Testis (tissue), 2 donors: ENCODE measurements at regions not wholly inside any gene's neighbourhood (a gene's known extent, or its start where the extent isn't known, plus 50 kb on each side); places are given as distances from the start of the nearest gene placed in this dataset.

Source experiments
- POLR2A ChIP-seq: fragments of 450-650 bp; IDR thresholded peaks from one replicate; pipeline ENCODE4 v1.6.1; 2017; ENCODE audit warnings: antibody characterized with exemption, mild to moderate bottlenecking, moderate library complexity
- TF ChIP-seq, protein P1 (sequence below), 3 experiments: fragments of 450-650 bp in 2 of 3; fragments of 200-600 bp in 1 of 3; sonication (generic) in 1 of 3; IDR thresholded peaks; one replicate each; pipeline ENCODE4 v1.5.1; 2016 to 2019; ENCODE audit warnings: antibody characterized with exemption in 3 of 3, mild to moderate bottlenecking in 2 of 3, moderate library complexity in 1 of 3

GRCh38 chr5:82521431-82522051 lies 243.4 kb upstream of the RPS23 start:
- TF ChIP-seq, protein P1, sequence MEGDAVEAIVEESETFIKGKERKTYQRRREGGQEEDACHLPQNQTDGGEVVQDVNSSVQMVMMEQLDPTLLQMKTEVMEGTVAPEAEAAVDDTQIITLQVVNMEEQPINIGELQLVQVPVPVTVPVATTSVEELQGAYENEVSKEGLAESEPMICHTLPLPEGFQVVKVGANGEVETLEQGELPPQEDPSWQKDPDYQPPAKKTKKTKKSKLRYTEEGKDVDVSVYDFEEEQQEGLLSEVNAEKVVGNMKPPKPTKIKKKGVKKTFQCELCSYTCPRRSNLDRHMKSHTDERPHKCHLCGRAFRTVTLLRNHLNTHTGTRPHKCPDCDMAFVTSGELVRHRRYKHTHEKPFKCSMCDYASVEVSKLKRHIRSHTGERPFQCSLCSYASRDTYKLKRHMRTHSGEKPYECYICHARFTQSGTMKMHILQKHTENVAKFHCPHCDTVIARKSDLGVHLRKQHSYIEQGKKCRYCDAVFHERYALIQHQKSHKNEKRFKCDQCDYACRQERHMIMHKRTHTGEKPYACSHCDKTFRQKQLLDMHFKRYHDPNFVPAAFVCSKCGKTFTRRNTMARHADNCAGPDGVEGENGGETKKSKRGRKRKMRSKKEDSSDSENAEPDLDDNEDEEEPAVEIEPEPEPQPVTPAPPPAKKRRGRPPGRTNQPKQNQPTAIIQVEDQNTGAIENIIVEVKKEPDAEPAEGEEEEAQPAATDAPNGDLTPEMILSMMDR (IDR thresholded peaks at IDR 0.05): no peak
- TF ChIP-seq POLR2A: no peak
